Activated T-helper 17 cell treated with anti-CD3 and anti-CD28 coated beads, Interleukin-2, amount 50 U/mL, for 72 hours (primary cell): ENCODE measurements at regions not wholly inside any gene's neighbourhood (a gene's known extent, or its start where the extent isn't known, plus 50 kb on each side); places are given as distances from the start of the nearest gene placed in this dataset.

Experiments used
- ATAC-seq: fragments of 150-1000 bp; cut with Tn5 transposase; replicated peaks from 2 replicates; pipeline ENCODE4 v1.10.0; 2021; ENCODE audit warnings: mild to moderate bottlenecking, moderate library complexity
- H3K27ac Mint-ChIP-seq: one replicate; pipeline ENCODE4 v1.8.0; 2022; ENCODE audit warnings: mixed read lengths
- H3K27me3 Mint-ChIP-seq: one replicate; pipeline ENCODE4 v1.8.0; 2022; ENCODE audit warnings: mixed read lengths
- H3K36me3 Mint-ChIP-seq: one replicate; pipeline ENCODE4 v1.8.0; 2022; ENCODE audit warnings: low read depth, mild to moderate bottlenecking, mixed read lengths
- H3K4me1 Mint-ChIP-seq: one replicate; pipeline ENCODE4 v1.8.0; 2022; ENCODE audit warnings: mixed read lengths
- H3K4me3 Mint-ChIP-seq: one replicate; pipeline ENCODE4 v1.8.0; 2022; ENCODE audit warnings: mild to moderate bottlenecking, mixed read lengths
- H3K9me3 Mint-ChIP-seq: one replicate; pipeline ENCODE4 v1.8.0; 2022; ENCODE audit warnings: mixed read lengths

DNA sequence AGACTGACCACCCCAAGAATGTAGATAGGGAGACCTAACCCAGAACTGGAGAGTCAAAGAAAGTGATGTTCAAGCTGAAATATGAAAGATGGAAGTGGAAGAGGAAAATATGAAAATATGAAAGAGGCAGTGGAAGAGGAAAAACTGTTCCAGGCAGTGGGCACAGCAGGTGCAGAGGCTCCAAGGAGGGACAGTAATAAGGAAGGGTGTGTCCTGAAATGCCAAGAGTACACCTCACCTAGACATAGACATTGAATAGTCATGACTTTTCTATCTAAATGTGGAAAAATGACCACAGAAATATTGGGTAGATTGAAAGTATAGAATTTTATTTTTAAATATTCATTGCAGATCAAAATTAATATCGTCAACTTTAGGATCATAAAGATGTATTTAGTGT is 161.7 kb upstream of the USP24 start:
- ATAC-seq: no peak
- Mint-ChIP-seq H3K4me1 (peaks cover 12% of the 10 kb centered on the region), H3K27me3 (no peaks in the 10 kb centered on the region), H3K4me3 (no peak overlapping the region), H3K9me3 (no peaks in the 10 kb centered on the region), H3K27ac (no peak overlapping the region), H3K36me3 (no peaks in the 10 kb centered on the region)

DNA sequence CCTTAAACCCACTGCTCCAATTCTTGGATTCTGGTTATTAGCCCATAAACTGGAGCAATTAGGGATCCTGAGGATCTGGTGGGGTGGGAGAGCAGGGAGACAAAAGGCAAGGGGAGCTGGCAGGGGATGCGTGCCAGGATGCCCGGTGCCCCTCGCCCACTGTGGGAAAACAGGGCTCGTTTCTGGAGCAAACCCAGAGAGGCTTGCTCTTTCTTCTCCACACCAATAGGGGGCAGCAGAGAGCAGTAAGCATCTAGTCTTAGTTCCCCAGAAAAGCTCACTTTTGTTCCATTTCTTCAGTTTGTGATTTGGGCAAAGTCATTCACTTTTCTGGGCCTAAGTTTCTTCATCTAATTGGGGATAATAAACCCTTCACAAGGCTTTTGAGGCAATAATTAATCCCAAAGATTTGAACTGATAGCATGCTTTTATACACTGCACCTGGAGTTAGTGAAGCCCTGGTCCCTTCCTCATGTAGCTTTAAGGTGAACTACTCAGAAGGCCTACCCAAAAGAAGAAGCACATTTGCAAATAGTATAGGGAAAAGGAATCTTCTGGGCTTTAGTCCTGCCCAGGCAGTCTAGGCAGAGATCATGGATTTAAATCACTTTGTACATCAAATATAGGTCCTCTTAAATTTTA is 160.6 kb upstream of the USP24 start:
- ATAC-seq: peak; percentile 43

GRCh38 chr1:55374801-55375616 is 159.8 kb upstream of the USP24 start:
- H3K36me3 Mint-ChIP-seq: no peaks in the 10 kb centered on the region
- H3K9me3 Mint-ChIP-seq: no peaks in the 10 kb centered on the region
- no peak overlapping the region for H3K27ac Mint-ChIP-seq
- no peak overlapping the region for H3K4me3 Mint-ChIP-seq
- peaks cover 12% of the 10 kb centered on the region for H3K4me1 Mint-ChIP-seq
- no peak for ATAC-seq
- peaks cover 4% of the 10 kb centered on the region for H3K27me3 Mint-ChIP-seq

More for the DNA sequence above, 160.6 kb upstream of the USP24 start:
- Mint-ChIP-seq H3K27me3 (no peaks in the 10 kb centered on the region), H3K27ac (no peak overlapping the region), H3K9me3 (no peaks in the 10 kb centered on the region), H3K4me3 (no peak overlapping the region), H3K36me3 (no peaks in the 10 kb centered on the region), H3K4me1 (peaks cover 12% of the 10 kb centered on the region)

- H3K27me3 Mint-ChIP-seq: peaks cover 9% of the 10 kb centered on the region
- no peaks in the 10 kb centered on the region for H3K36me3 Mint-ChIP-seq
- no peak overlapping the region for H3K4me3 Mint-ChIP-seq
- peaks cover 3% of the 10 kb centered on the region for H3K9me3 Mint-ChIP-seq
- H3K4me1 Mint-ChIP-seq: peaks cover 9% of the 10 kb centered on the region
- H3K27ac Mint-ChIP-seq: no peak overlapping the region
- no peak for ATAC-seq
Observed at GRCh38 chr1:55374216-55374615, 159.1 kb upstream of the USP24 start.

- no peaks in the 10 kb centered on the region for H3K4me1 Mint-ChIP-seq
- H3K27ac Mint-ChIP-seq: no peak overlapping the region
- peaks cover 3% of the 10 kb centered on the region for H3K9me3 Mint-ChIP-seq
- H3K36me3 Mint-ChIP-seq: no peaks in the 10 kb centered on the region
- ATAC-seq: no peak
- no peak overlapping the region for H3K4me3 Mint-ChIP-seq
- peaks cover 9% of the 10 kb centered on the region for H3K27me3 Mint-ChIP-seq
Observed at GRCh38 chr1:55369474-55369873, 154.3 kb upstream of the USP24 start.

DNA sequence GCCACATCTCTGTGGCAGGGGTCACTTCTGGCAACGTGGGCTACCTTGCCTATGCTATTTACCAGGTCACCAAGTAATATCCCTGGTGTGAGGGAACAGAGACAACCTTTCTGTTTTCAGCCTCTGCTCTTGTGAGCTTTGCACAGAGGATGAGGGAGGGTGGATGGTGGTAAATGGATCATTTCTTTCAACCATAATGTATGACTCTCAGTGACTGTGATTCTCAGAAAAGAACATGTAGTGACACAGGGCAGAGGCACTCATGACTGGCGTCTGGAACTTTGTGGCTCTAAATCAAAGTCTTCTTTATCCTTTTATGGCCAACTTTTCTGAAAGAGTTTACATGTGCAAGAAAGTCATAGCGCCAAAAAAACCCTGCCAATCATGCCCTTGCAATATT is 153.5 kb upstream of the USP24 start:
- H3K27me3 Mint-ChIP-seq: peaks cover 9% of the 10 kb centered on the region
- no peak overlapping the region for H3K27ac Mint-ChIP-seq
- no peak overlapping the region for H3K4me3 Mint-ChIP-seq
- H3K9me3 Mint-ChIP-seq: peaks cover 3% of the 10 kb centered on the region
- H3K36me3 Mint-ChIP-seq: no peaks in the 10 kb centered on the region
- ATAC-seq: peak; percentile 68
- H3K4me1 Mint-ChIP-seq: peaks cover 7% of the 10 kb centered on the region

DNA sequence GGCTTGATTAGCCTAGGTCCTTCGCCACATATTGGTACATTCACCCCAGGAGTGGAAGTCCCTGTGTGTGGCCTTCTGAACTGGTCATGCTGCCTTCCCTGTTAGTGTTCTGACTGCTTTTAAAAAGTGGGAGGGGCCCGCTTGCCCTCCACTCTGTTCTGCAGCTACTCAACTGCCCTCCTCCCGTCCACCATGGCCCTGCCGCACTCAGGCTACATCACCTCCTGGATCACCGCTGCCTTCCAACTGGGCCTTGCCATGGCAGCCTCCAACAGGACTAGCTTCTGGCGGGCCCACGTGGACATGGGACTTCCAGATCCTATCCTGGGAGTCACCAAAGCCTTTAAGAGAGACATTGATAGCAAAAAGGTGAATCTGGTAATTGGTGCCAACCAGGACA is 152.1 kb upstream of the USP24 start:
- Mint-ChIP-seq H3K4me3 (no peak overlapping the region), H3K27me3 (peaks cover 9% of the 10 kb centered on the region), H3K9me3 (peaks cover 3% of the 10 kb centered on the region), H3K36me3 (no peaks in the 10 kb centered on the region), H3K27ac (no peak overlapping the region), H3K4me1 (peaks cover 19% of the 10 kb centered on the region)
- no peak for ATAC-seq

DNA sequence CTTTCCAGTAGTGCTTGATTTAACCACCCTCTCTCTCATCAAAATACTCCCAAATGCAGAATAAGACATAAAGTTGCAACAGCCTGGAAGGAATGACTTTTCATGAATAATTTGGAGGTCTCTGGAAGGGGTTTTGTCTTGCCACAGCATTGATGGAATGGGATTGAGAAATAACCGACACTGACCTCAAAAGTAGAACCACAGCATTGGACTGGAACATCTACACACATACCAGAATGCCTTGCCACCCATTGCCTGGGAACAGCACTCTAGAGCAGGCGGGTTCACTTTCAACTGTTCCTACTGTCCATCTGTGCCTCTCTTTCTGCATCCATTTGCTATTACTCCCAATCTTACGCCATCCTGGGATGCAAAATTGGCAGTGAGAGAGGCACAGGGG is 149.1 kb upstream of the USP24 start:
- H3K27me3 Mint-ChIP-seq: no peaks in the 10 kb centered on the region
- H3K9me3 Mint-ChIP-seq: no peaks in the 10 kb centered on the region
- peaks cover 19% of the 10 kb centered on the region for H3K4me1 Mint-ChIP-seq
- H3K4me3 Mint-ChIP-seq: no peak overlapping the region
- no peak for ATAC-seq
- no peaks in the 10 kb centered on the region for H3K36me3 Mint-ChIP-seq
- H3K27ac Mint-ChIP-seq: peak overlapping the region; percentile 93

DNA sequence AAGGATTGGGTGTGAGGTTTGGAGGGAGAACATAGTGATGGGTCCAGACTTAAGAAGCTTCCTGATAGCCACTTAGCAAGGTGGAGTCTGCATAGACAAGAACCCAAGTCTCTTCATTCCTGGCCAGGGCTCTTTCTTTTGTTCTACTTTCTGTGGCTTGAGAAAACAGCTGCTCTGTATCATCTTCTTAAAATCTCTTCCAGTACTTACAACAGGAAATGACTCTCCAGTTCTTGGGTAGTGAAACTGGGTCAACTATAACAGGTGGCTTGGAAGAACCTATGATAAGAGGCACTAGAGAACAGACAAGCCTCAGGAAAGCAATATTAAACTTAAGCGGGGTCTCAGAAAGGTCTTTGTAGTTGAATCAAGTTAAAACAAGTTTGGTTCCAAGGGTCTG is 148.1 kb upstream of the USP24 start:
- peak overlapping the region; percentile 74 for H3K4me3 Mint-ChIP-seq
- H3K4me1 Mint-ChIP-seq: peaks cover 19% of the 10 kb centered on the region
- ATAC-seq: peak; percentile 89
- H3K27ac Mint-ChIP-seq: peak overlapping the region; percentile 93
- H3K27me3 Mint-ChIP-seq: no peaks in the 10 kb centered on the region
- H3K36me3 Mint-ChIP-seq: no peaks in the 10 kb centered on the region
- no peaks in the 10 kb centered on the region for H3K9me3 Mint-ChIP-seq

DNA sequence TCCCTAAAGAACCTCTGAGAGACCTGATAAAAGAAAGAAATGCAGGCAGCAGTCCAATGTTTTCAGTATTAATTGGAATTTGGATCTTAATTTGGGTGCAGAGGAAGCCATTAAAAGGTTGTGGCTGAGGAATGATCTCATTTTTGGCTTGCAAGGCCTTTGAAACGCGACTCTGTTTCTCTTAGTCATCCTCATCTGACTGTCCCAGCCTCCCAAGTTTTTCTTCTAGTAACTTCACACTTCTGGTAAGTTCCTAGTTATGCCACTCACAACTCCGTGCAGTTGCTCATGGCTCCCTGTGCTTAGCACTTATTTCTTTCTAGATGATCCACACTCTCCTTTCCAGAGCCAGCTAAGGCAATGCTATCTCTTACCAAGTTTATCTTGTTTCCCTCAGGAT is 147.4 kb upstream of the USP24 start:
- no peaks in the 10 kb centered on the region for H3K36me3 Mint-ChIP-seq
- H3K4me3 Mint-ChIP-seq: peak overlapping the region; percentile 74
- ATAC-seq: peak; percentile 85
- peaks cover 19% of the 10 kb centered on the region for H3K4me1 Mint-ChIP-seq
- H3K27me3 Mint-ChIP-seq: no peaks in the 10 kb centered on the region
- peak overlapping the region; percentile 93 for H3K27ac Mint-ChIP-seq
- H3K9me3 Mint-ChIP-seq: no peaks in the 10 kb centered on the region

- Mint-ChIP-seq H3K9me3 (no peaks in the 10 kb centered on the region), H3K4me3 (no peak overlapping the region), H3K36me3 (no peaks in the 10 kb centered on the region), H3K27me3 (no peaks in the 10 kb centered on the region), H3K4me1 (peaks cover 19% of the 10 kb centered on the region), H3K27ac (no peak overlapping the region)
- ATAC-seq: no peak
Observed at GRCh38 chr1:55359611-55360010, 144.4 kb upstream of the USP24 start.

DNA sequence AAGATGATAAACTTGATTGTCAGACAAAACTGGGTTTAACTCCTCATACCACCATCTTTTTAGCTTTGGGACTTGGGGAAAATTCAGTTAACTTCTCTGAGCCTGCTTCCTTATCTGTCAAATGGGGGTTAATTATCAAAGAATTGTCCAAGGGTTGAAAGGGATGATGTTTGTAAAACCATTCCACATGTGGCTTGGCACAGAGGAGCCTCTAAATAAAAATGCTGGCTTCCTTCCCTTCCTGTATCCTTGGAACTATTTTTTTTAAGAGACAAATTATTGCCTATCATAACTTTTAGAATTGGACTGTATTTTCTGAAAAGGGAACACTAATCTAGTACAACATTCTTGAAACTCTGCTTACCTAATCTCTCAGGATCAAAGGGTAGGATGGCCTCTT is 143.4 kb upstream of the USP24 start:
- no peaks in the 10 kb centered on the region for H3K9me3 Mint-ChIP-seq
- no peak overlapping the region for H3K4me3 Mint-ChIP-seq
- H3K4me1 Mint-ChIP-seq: peaks cover 10% of the 10 kb centered on the region
- ATAC-seq: no peak
- H3K27me3 Mint-ChIP-seq: no peaks in the 10 kb centered on the region
- H3K36me3 Mint-ChIP-seq: no peaks in the 10 kb centered on the region
- no peak overlapping the region for H3K27ac Mint-ChIP-seq

GRCh38 chr1:55355549-55355948 is 140.4 kb upstream of the USP24 start:
- ATAC-seq: no peak
- H3K4me1 Mint-ChIP-seq: no peaks in the 10 kb centered on the region
- no peak overlapping the region for H3K4me3 Mint-ChIP-seq
- peaks cover 4% of the 10 kb centered on the region for H3K27me3 Mint-ChIP-seq
- H3K9me3 Mint-ChIP-seq: peaks cover 5% of the 10 kb centered on the region
- no peaks in the 10 kb centered on the region for H3K36me3 Mint-ChIP-seq
- no peak overlapping the region for H3K27ac Mint-ChIP-seq

DNA sequence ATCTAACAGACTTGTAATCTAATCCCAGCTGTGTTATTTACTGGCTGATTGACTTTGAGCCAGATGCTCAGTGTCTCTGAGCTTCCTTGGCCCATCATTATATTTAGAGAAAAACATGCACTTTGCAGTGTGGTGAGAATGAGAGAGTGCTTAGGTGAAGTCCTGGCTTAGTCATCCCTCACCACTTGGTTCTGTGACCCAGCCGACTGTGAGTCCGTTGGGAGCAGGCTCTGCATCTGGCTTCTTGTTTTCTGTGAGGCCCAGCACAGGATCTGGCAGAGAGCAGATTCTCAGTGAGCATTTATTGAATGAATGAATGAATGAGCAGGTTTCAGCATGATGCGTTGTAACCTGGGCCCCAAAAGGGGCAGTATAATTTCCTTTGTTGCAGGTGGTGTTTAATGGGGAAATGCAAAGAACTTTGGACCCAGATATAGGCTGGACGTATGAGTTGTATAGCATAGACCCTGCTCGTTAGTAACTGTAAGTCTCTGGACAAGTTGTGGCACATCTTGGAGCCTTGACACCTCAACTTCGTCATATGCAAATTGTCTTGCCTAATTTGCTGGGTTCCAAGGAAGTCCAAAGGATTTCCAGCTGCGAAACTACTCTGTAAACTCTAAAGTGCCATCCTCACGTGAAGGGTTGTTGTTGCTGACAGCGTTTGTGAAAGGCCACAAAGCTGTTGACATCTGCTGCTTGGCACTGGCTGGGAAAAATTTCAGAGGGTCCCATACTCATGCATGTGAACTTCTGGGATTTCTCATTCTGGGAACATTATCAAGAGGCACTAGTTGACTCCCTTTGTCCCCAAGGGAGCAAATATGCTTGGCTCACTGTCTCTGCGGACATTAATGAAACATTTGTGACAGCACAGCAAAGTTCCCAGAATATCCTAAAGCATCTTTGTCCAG is 138.8 kb upstream of the USP24 start:
- ATAC-seq: no peak
- Mint-ChIP-seq H3K27ac (no peak overlapping the region), H3K27me3 (peaks cover 9% of the 10 kb centered on the region), H3K9me3 (peaks cover 5% of the 10 kb centered on the region), H3K4me3 (no peak overlapping the region), H3K36me3 (no peaks in the 10 kb centered on the region), H3K4me1 (no peaks in the 10 kb centered on the region)
